ENCODE measurements at regions not wholly inside any gene's neighbourhood (a gene's known extent, or its start where the extent isn't known, plus 50 kb on each side); places are given as distances from the start of the nearest gene placed in this dataset.

GRCh38 chr9:20291201-20291600, 331.1 kb downstream of the MLLT3 start:
- no peak for TF ChIP-seq CTCF (IDR thresholded peaks at IDR 0.05)
- ATAC-seq (ENCODE audit: low FRiP score) (no peak), DNase-seq (ENCODE audit: low spot score) (no peak)

GRCh38 chr9:20290257-20290656, 332.0 kb downstream of the MLLT3 start:
- no peak for TF ChIP-seq CTCF (IDR thresholded peaks at IDR 0.05)
- ATAC-seq (ENCODE audit: low FRiP score): no peak
- no peak for DNase-seq (ENCODE audit: low spot score)

- ATAC-seq (ENCODE audit: low FRiP score) (no peak), DNase-seq (ENCODE audit: low spot score) (no peak)
- TF ChIP-seq CTCF (IDR thresholded peaks at IDR 0.05): no peak
Measured at GRCh38 chr9:20289423-20290010, 332.8 kb downstream of the MLLT3 start.

- no peak for DNase-seq (ENCODE audit: low spot score)
- no peak for ATAC-seq (ENCODE audit: low FRiP score)
- no peak for TF ChIP-seq CTCF (IDR thresholded peaks at IDR 0.05)
Measured at GRCh38 chr9:20286969-20287368, 335.3 kb downstream of the MLLT3 start.

GRCh38 chr9:20286154-20286700, 336.1 kb downstream of the MLLT3 start:
- ATAC-seq (ENCODE audit: low FRiP score) (no peak), DNase-seq (ENCODE audit: low spot score) (no peak)
- no peak for TF ChIP-seq CTCF (IDR thresholded peaks at IDR 0.05)

DNA sequence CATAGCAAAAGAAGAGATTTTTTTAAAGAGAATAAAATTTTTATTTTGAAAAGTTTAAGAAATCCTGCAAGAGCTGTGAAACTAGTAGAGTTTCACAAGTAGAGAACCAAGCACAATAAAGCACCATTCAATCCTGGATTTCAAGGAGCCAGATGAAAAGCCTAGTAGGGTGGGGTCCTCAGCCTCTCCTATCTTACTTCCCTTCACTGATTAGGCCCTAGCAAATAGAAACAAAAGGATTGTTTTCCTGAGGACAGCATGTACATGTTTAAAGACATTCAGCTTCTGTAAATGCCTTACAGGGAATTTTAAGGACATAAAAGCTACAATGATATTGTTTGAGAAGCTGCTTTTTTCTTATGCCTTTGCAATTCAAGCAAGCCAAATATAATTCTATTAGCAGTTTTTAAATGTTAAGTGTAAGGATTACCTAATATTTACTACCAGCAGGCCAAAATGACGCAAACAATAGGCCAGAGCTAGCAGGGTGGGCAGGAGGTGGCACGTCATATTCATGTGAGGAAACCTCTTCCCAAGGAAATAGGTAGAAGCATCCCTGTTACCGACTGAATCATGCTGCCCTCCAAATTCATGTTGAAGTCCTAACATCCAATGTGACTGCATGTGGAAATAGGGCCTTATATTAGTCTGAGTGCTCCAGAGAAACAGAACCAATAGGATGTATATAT, 337.6 kb downstream of the MLLT3 start:
- no peak for TF ChIP-seq CTCF (IDR thresholded peaks at IDR 0.05)
- ATAC-seq (ENCODE audit: low FRiP score) (no peak), DNase-seq (ENCODE audit: low spot score) (no peak)

DNA sequence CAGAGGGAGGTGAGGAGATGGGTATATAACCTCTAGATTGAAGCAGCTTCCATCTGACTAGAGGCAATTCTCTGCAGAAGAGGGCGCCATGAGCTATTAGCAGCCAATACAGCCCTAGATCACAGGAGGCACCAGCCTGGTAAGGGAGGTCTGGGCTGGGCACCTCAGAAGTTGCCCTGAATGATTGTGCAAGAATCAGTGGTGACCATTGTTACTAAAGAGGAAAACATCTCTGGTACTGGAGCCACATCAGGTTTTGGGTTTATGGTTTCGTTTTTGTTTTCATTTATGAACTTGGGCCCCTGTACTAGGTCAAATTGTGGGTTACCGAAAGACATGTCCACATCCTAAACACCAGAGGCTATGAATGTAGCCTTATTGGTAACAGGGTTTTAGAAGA, 342.0 kb downstream of the MLLT3 start:
- TF ChIP-seq CTCF (IDR thresholded peaks at IDR 0.05): no peak
- ATAC-seq (ENCODE audit: low FRiP score): no peak
- no peak for DNase-seq (ENCODE audit: low spot score)
